ENCODE measurements at regions not wholly inside any gene's neighbourhood (a gene's known extent, or its start where the extent isn't known, plus 50 kb on each side); places are given as distances from the start of the nearest gene placed in this dataset.

GRCh38 chr10:79001082-79001885, 67.5 kb upstream of the ZMIZ1 start:
- TF ChIP-seq CTCF (conservative IDR thresholded peaks at IDR 0.05; ENCODE audit: low read length), result no peak
- TF ChIP-seq EZH2phosphoT487 (IDR thresholded peaks at IDR 0.05; ENCODE audit: borderline replicate concordance, low read depth, low read length), result no peak

Data from OCI-LY7 (cell line).